ENCODE measurements at regions not wholly inside any gene's neighbourhood (a gene's known extent, or its start where the extent isn't known, plus 50 kb on each side); places are given as distances from the start of the nearest gene placed in this dataset.
A peak's percentile ranks its signal among the peaks of the same experiment; 100 is the strongest.
"Not testable (repeated sequence)": the region's sequence is repeated elsewhere in the genome, so short reads cannot be mapped to it uniquely, and the experiment has no call there.

DNA sequence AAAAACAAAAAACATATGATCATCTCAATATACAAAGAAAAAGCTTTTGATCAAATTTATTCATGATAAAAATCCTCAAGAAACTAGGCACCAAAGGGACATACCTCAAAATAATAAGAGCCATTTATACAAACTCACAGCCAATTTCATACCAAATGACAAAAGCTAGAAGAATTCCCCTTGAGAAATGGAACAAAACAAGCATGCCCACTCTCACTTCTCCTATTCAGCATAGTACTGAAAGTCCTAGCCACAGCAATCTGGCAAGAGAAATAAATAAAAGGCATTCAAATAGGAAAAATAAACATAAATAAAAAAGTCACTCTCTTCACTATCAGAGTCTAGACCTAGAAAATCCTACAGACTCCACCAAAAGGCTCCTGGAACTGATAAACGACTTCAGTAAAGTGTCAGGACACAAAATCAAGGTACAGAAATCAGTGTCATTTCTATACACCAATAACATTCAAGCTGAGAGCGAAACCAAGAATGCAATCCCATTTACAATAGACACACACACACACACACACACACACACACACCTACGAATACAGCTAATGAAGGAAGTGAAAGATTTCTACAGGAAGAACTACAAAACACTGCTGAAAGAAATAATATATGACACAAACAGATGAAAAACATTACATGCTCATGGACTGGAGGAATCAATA lies 1486.2 kb upstream of the SEL1L start:
- no peak for DNase-seq

DNA sequence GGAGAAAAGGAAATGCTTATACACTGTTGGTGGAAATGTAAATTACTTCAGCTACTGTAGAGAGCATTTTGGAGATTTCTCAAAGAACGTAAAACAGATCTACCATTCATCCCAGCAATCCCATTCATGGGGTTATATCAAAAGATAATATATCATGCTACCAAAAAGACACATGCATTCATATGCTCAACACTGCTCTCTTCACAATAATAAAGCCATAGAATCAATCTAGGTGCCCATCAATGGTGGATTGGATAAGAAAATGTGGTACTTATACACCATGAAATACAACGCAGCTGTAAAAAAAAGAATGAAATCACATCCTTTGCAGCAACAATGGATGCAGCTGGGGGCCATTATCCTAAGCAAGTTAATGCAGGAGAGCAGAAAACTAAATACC lies 1487.7 kb upstream of the SEL1L start:
- DNase-seq: no peak

DNA sequence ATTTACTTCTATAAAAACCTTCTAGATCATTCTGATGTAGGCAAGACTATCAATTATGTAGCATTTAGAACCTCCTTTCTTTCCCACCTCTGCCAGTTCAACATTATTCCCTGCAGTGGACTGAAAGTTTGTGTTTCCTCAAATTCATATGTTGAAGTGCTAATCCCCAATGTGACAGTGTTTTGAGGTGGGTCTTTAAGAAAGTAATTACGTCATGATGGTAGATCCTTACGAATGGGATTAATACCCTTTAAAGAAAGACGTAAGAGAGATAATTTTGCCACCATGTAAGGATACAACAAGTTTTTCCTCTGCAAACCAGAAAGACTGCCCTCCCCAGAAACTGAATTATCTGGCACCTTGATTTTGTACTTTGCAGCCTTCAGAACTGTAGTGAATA lies 1489.7 kb upstream of the SEL1L start:
- DNase-seq: no peak

DNA sequence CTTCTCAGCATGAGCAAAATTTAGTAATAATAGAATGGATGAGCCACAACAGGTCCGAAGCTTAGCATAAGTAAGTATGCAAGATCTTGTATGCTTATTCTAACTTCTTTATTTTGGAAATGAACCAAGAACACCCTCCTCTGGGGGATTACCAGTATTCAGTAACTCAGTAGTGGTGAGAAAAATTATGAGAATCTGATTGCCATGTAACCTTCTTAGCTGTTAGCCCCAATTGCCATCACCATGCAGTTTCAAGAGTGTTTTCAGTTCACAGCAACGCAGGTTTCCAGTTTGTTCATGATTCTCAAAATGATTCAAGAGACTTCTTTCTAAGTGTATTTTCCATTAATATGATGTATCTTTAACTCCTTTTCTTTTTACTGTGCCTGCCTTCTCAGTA lies 1507.6 kb upstream of the SEL1L start:
- DNase-seq: no peak

DNA sequence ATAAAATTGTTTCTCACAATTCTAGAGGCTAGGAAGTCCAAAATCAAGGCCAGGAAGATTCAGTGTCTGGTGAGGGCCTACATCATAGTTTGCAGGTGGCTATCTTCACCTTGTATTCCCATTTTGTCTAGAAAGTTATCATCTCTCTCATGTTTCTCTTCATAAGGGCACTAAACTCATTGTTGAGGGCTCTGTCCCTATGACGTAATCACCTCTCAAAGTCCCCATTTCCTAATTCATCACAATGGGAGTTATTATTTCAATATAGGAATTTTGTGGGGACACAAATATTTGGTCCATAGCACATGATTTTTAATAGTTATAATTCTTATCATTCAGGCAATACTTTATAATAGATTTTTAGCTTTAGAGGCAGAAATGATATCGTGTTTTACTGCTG lies 1509.2 kb upstream of the SEL1L start:
- no peak for DNase-seq

DNA sequence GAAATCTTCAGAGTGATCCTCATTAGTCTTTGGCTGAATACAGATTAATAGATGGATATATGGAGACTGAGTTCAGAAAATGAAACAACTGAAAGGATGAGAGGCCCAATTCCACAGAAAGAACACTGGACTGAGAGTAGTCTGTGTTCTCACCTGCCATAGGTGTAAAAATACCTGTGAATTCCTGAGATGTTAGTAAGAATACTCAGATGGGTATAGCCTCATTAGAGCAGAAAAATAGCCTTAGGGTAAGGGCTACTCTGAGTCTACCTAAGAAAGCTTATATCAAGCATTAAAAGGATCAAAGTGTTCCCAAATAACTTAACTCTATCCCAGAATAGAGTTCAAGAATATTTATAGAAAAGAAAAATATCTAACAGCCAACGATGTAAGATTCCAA lies 1510.3 kb upstream of the SEL1L start:
- DNase-seq: no peak

DNA sequence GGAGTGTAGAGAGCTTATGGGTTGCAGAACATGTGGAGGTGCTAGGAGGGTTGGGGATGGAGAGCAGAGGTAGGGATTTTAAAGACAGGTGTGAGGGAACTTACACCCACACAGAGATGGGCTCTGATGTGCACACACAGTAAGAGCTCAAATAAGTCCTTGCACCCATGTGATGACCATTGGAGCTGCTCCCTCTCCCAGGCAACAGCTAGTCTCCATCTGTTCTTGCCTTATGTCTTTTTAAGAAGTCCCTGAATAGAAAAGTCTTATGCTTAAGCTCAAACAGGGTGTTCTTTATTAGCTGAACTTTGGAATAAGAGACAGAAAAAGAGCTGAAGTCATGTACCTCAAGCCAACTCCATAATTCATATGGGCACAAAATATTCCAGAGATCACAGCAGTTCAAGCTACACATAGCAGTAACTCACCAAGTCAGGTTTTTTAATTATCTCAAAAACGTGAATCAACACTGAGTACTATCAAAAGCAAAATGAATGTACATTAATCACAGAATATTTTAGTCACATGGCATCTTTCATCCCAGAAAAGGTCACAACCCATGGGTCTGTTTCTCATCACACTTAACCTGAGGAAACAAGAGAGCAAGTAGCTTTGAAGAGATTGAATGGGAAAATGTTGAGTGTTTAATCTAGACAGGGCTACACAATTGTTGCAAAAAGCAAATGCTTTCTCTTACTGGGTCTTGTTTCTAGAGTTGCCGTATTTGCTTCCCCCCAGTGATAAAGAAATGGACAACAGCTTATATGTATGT lies 1513.6 kb upstream of the SEL1L start:
- no peak for DNase-seq

DNA sequence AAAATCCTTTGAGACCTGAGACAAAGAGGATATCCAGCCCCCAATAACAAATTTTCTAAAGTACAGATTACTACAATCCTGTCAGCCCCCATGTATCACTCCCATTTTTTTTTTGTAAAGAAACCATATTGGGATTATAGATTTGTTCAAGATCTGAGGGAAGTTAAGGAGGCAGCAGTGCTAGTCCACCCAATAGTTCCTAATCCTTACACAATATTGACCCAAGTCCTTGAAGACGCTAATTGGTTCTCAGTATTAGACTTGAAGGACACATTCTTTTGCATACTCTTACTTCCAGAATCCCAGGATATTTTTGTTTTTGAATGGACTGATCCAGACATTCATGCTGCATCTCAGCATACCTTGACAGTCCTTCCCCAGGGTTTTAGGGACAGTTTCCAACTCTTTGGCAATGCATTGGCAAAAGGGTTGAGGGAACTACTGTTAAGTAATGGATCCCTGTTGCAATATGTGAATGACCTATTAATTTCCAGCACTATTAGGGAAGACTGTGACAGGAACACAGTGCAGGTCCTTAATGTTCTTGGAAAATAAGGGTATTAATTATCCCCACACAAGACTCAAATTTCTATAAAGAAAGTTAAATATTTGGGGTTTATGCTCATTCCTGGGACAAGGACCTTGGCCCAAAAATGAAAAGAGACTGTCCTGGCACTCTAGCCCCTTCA lies 1519.5 kb upstream of the SEL1L start:
- DNase-seq: no peak

DNA sequence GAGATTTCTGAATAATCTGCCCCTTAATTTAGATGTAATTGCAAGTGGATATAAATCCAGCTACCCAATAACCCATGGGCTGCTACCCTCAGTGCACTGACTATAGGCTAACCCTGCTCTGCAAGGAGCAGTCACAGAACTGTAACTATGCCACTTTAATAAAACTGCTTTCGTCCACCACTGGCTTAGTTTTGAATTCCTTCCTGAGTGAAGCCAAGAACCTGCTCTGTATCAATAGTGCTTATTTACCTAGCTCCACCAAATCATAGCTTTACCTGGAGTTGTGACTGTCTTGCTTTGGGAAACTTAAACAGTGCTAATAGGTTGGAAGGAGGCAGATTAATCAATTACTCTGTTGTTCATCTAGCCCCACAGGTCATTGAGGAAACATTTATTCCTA lies 1524.4 kb upstream of the SEL1L start:
- no peak for DNase-seq

DNA sequence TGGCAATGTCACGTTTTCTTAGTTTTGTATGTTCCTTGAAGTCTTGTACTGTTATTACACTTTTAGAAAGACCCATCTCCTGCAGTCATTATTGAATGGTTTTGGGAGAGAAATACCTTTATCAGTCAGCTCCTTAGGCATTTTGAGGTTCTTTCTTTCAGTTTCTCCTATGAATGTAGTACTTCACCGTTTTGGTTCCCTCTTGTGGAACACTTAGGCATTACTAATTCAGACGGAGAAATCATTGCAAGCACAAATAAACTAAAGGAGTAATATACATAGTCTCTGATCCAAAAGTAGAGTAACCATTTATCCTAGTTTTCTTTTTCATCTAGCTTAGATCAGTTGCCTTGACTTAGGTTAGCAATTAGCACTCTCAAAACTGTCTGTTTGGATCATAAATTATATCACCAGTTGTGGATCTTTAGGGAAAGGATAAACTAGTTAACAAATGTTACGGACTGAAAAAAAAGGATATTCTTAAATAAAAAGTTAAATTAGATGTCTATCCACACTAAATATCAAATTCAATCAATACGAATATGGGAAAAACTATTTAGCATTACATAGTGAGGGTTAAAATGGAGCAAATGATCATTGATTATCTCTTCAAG lies 1538.3 kb upstream of the SEL1L start:
- peak; percentile 14 to 19 for DNase-seq

DNA sequence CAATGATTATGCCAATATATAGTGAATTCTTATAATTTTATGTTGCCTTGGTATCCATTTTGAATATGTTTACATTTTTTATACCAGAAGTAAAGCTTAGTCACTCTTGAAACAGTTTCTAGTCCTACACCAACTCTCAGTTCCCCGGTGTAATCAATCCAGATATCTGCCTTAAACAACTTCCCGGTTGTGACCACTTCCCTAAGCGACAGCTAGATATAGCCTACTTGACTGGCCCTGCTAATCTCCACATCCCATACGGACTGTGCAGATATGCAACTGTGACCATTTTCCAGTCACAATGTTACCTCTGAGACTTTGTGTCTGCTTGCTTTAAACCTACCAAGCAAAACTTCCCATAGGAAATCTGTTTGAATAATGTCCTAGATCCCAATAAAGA lies 1551.5 kb upstream of the SEL1L start:
- DNase-seq: peak in 1 of 2 donors; percentile 6

DNA sequence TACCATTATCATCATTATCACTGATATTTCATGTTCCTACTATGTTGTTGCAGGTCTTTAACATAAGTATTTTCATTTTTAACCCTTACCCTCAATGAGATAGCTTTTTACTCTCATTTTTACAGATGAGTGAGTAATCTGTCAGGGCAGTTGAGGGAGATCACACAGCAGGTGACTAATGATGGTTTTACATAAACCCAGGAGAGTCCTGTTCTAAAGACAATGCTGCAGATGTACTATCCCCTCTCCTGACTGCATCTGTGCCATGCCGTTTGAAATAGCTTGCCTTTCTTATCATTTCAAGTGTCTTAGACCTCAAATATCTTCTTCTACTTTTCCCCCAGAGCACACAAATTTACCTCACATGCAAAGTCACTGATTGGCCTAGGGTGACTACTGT lies 1552.1 kb upstream of the SEL1L start:
- no peak for DNase-seq

DNA sequence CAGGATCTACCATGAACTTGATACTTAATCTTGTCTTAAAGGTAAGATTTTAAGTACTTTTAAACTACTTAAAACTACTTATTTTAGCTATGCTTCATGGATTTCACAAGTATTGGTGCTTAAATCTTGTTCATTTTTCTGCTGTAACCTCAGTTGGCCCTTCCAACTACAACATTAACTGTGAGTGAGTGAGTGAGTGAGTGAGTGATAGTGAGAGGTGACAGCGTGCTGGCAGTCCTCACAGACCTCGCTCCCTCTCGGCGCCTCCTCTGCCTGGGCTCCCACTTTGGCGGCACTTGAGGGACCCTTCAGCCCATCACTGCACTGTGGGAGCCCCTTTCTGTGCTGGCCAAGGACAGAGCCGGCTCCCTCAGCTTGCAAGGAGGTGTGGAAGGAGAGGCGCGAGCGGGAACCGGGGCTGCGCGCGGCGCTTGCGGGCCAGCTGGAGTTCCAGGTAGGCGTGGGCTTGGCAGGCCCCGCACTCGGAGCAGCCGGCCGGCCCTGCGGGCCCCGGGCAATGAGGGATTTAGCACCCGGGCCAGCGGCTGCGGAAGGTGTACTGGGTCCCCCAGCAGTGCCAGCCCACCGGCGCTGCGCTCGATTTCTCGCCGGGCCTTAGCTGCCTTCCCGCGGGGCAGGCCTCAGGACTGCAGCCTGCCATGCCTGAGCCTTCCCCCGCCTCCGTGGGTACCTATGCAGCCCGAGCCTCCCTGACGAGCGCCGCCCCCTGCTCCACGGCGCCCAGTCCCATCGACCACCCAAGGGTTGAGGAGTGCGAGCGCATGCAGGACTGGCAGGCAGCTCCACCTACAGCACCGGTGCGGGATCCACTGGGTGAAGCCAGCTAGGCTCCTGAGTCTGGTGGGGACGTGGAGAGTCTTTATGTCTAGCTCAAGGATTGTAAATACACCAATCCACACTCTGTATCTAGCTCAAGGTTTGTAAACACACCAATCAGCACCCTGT lies 1558.6 kb upstream of the SEL1L start:
- not testable (repeated sequence) for DNase-seq

DNA sequence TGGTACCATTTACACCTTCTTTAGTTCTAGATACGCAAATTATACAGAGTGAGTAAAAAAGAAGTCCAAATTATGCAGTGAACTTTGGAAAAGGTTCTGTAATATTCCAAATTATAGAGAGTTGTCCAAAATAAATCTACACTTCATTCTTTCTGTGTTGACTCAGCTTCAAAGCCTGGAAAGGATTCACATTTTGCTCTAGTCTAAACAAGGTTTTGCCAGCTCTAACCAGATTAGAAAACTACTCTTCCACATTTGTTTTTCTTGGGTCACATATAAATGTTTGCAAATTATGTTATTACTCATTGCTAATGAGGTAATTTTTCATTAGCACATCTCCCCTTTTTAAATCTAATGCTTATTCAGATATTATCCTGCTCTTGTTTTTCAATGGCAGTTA lies 1562.4 kb upstream of the SEL1L start:
- no peak for DNase-seq

DNA sequence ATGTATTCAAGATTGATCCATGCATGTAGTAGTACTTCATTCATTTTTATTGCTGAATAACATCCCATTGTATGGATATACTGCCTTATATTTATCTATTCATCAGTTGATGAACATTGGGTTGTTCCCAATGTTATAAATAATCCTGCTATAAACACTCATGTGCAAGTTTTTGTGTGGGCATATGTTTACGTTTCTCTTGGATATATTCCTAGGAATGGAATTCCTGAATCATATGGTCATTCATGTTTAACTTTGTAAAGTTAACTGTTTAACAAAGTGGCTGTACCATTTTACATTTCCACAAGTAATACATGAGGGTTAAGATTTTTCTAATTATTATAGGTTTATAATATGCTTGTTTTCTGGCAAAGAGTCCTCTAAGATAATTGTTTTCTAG lies 1568.2 kb upstream of the SEL1L start:
- no peak for DNase-seq

DNA sequence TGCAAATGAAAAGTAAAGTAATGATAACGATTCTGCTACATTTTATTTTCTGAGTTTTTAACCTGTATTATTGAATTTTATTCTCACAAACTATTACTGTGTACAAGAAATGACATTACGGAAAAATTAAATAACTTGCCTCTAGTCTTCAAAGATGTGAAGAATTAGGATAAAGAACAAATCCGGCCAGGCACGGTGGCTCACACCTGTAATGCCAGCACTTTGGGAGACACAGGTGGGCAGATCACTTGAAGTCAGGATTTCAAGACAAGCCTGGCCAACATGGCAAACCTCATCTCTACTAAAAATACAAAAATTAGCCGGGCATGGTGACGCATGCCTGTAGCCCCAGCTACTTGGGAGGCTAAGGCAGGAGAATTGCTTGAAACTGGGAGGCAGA lies 1584.4 kb upstream of the SEL1L start:
- DNase-seq: no peak

DNA sequence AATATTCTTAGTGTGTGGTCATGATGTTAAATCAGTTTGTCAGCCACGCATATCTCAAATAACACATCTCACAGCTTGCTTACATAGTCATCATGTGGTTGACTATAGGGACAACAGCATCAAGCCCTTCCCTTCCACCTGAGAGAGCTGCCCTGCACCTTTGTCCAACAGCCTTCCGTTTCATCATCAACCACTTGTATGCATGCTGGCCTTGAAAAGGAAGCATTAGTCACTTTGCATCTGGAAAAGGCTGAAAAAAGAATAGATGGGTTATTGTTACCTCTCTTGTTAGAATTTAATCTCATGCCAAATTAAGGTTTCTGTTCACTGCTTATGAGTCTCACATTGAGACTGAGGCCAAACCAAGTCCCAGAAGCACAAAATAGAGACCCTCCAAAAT lies 1586.5 kb upstream of the SEL1L start:
- no peak for DNase-seq

DNA sequence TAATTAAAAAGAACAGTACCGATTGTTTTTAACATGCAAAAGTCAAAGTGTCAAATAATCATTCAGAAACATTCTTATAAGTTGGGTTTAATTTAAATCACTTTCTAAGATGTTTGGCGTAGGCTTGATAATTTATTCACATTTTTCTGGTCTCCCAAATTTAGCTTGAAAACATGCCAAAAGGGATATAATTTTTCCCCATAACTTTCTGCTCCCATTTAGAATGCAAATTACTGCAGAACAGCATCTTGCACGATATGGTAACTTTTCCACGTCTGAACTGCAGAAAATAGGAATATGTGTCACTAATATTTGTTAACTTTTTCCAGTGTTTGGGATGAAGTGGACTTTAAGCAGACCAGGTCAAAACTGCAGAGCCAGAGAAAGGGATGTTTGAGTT lies 1592.4 kb upstream of the SEL1L start:
- DNase-seq: no peak

DNA sequence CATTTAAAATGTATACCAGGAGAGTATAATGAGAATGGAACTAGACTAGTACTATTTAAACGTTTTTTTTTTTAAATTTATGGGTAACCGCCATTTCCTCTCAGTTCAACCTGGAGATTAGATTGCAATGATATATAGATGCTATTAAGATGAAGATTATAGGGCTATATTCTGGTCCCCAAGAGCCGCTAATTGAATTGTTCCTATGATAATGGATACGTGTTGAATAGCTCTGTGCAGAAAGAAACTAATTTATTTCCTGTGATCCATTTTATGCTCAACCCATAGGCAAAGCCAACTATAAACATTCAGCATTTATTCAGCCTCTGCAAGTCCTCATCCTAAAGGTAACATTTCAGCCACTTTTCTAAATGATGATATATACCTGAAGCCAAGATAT lies 1595.1 kb upstream of the SEL1L start:
- no peak for DNase-seq

DNA sequence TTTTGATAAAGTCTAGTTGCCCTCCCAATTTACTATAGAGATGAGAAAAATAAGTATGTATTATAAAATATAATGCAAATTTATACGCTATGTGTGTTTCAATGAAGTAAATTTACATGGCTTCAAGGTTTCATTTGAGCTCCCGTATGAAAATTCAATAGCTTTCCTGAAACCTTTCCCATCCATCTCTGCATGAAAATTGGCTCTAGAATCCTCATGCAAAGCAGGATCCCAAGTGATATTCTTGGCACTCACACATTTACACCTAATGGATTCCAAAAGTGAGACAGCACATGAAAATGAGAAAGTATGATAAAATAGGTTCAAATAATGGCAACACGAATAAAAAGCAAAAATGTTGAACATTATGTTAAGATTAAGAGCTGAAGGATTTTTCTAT lies 1595.8 kb upstream of the SEL1L start:
- DNase-seq: no peak

DNA sequence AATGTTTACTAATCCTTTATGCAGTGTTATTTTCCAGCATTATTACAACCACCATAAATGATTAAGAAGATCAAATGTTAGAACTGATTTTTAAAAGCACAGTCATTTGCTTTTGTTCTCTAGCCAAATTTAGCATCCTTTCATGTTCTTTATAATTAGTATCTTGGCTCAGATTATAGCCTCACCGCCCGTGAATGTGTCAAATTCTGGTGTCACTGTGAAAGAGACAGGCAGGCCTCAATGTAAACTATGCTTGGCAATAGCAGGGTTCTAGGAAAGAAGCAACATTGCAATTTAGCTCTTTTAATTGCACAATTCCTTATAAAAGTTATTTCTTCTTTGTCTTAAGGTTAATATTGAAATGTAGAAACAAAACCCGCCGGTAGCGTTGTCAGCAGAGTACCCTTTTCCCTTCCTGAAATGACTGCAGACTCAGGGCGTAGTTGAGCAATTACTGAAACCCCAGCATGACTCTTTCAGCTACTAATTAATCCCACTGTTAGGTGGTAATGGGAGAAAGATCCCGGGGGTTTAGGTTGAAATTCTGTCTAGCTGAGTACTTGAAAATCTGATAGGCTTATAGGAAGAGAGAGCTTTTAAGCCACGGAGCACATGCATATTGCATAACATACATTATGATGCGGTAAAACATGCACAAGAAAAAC lies 1600.5 kb upstream of the SEL1L start:
- no peak for DNase-seq

DNA sequence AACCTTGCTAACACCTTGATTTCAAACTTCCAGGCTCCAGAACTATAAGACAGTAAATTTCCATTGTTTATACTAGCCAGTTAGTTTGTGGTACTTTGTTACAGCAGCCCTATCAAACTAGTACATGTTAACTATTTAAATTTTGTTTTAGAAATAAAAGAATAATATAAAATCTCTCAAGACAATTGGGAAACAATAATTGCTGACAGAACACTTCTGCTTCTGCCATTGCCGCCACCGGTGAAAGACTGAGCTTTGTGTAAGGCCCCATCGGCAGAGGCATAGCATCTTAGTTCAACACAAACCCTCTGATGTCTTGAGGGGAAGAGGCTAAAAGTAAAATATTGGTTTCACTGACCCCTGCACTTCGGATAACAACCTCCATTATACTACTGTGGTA lies 1607.1 kb upstream of the SEL1L start:
- DNase-seq: no peak

All from inflammatory macrophage (primary cell).